HG02852 (cell line): ENCODE measurements at regions not wholly inside any gene's neighbourhood (a gene's known extent, or its start where the extent isn't known, plus 50 kb on each side); places are given as distances from the start of the nearest gene placed in this dataset.

ENCODE experiments used
- ATAC-seq: cut with Tn5 transposase; IDR thresholded peaks from one replicate; pipeline ENCODE4 v1.9.1; 2021; ENCODE audit warnings: mild to moderate bottlenecking, moderate library complexity; ENCODE audit not compliant: unreplicated experiment

DNA sequence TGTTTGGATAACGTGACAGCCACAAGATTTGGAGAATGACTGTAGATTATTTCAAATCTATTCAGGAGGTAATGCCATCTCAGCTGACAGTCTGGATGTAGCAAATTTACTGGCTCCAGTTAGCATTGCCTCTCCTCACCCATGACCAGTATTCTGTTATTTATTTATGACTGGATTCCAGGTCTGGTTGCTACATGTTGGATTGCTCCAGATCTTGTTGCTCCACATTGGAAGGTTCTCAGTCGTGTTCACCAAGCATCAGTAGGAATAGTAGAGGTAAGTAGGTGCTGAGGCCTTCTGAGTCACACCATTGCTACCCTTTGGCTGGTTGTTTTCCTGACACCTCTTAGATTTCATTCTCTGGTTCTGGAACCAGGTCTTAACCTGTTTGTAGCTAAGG, 69.5 kb upstream of the ELOVL5 start:
- ATAC-seq, result no peak

DNA sequence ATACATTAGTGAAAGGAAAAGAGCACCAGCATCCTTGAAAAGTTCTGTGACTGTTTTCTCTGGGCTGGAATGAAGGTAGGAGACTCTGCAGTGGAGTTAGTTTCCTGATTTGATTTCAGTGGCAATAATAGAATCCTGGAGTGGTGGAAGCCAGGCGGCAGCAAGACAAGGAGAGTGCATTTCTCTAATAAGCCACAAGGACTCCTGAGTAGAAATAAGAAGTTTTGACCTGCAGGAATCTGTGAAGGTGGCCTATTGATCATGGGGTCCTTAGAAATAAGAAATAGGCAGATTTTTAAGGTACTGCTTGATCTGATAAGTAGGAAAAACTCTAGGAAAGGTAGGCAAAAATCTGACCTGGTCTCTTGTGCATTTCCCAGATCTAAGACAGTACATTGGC, 68.4 kb upstream of the ELOVL5 start:
- no peak for ATAC-seq

DNA sequence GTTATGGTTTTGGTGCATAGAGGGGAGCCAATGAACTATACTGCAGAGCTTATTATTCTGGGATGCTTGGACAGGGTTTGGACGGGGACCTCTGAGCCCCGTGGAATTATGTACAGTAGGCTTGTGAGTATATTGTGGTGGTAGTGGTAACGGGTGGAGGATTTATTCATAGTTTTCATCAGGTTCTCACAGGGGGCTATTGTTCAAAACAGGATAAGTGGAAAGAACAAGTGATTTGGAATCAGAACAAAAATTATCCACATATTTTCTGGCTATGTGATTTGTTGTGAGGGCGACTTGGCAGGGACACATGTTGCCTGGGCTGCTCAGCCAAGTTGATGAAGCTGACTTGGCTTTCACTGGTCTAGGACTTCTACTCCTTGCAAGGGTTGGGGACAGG, 64.6 kb upstream of the ELOVL5 start:
- no peak for ATAC-seq

DNA sequence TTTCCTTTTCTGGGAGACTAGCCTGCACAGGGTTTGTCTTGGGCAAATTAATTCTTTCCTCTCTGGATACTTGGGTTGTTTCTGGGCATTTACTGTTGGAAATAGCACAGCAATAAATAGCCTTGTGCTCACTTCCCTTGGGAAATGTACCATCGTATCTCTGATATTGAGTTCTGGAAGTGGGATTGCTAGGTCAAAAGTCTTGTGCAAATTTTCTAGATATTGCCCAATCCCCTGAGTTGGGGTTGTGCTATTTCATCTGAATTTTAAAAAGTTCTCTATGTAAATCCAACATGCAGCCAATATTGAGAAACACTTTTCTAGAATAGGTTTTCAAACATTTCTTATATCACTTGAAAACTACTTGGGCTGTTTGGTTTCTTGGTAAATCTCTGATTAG, 64.0 kb upstream of the ELOVL5 start:
- ATAC-seq, result no peak

DNA sequence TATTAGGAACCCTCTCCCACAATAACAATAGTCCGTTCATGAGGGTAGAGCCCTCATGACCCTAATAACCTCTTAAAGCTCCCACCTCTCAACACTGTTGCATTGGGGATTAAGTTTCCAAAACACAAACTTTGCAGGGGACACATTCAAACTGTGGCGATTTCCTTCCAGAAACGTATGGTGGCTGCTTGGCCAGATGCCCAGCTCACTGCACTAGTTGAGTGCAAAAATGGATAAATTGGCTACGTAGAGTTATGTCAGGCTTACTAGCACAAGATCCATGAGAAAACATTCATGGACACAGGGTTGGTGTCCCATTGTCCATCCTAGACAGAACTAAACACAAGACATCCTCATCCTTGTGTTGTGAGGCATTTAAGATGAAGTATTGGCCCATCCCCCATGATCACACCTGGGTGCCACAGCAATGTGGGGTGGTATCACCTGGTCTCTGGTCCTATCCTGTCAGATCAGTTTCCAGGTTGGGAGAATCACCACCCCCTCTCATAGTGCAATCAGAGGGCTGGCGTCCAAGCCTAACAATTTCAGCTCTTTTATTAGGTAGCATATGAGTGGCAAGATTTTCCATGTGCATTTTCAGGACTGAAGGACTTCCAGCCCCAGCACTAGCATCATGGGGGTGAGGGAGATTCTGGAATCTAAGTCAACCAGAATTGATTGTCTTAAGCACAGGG, 63.4 kb upstream of the ELOVL5 start:
- ATAC-seq, result no peak

DNA sequence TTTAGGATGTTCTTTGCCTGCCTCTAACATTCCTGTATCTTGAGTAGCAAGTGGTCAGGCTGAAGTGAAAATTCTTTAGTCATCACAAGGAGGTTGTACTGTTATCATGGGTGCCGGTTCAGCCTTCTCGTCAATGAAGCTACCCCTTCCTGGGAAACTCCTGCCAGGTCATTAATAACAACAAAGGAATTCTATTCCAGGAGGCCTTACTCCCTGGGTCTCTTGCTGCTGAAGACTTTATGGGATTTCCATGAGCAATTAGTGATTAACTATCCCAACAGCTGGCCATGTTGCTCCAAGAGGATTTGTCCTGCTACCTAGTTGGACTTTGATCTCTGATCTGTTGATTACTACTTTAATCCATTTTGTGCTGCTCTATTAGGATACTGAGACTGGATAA, 62.7 kb upstream of the ELOVL5 start:
- no peak for ATAC-seq

DNA sequence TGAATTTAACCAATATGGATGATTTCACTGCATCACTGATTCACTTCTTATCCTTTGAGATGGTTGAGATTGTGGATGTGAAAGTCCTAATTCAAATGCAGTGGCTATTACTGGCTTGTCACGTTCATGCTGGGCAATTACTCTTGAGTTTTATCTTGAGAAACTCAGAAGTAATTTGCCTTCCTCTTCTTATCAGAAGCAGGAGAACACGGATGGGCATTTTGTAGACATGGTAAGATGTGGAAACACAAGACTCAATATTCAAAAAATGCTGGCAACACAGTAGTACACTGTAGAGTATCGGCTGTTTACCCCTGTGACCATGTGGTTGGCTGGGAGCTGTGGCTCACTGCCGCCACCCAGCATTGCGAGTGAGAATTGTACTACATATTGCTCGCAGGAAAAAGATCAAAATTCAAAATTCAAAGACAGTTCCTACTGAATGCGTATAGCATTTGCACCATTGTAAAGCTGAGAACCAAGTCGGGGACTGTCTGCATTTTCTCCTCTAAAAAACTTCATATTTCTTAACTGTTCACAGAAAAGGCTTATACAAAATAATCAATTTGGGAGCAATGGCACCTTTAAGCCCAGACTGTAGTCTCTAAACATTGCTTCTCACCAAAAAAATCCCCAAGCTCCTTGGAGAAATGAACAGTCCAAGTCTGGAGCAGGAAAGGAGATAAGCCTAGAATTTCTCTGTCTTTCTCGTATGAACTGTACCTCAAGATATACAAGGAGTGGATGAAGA, 61.9 kb upstream of the ELOVL5 start:
- ATAC-seq, result peak; percentile 97

DNA sequence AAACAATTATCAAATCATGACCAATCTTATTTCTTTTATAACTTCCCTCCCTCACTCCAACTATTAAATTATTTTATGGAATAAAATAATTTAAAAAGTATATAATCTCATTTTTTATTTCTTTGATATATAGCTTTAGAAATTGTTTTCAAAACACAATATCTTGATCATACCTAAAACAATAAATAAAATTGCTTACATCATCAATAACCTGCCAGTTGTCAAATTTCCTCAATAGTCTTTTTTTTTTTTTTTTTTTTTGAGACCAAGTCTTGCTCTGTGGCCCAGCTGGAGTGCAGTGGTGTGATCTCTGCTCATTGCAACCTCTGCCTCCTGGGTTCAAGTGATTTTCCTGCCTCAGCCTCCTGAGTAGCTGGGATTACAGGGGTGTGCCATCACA, 60.1 kb upstream of the ELOVL5 start:
- no peak for ATAC-seq

DNA sequence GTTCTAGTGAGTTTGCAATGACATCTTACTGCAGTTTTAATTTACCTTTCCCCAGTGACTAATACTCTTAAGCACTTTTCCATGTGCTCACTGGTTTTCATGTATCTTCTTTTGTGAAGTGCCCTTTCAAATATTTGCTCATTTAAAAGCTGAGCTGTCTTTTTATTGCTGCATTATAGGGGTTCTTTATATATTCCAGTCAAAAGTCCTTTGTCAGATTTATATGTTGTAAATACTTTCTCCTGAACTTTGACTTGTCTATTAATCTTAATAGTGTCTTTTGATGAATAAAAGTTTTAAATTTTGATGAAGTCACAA, 50.2 kb upstream of the ELOVL5 start:
- ATAC-seq, result no peak

DNA sequence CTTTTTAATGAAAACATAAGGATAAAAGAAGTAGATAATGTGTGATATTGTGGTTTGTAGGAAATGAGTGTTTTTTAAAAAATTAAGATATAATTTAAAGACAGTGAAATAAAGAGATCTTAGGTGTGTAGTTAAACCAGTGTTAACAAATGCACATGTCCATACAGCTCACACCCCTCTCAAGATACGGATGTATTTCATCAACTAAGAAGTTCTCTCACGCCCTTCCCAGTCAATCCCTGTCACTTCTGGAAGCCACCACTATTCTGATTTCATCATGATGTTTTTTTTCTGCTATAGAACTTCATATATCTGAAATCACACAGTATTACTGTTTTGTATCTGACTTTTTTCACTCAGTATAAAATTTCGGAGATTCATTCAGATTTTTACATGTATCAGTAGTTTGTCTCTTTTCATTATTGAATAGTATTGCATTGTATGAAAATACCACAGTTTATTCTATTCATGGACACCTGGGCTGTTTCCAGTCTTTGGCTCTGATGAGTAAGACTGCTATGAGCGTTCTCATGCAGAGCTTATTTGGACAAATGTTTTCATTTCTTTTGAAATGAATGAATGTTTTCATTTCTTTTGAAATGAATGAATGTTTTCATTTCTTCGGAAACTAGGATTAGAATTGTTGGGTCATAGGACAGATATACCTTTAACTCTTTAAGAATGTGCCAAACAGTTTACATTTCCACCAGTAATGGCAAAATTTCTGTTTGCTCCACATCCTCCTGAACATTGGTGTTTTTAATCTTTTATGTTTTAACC, 49.7 kb upstream of the ELOVL5 start:
- ATAC-seq, result no peak
